GM13977 (cell line): ENCODE measurements at regions not wholly inside any gene's neighbourhood (a gene's known extent, or its start where the extent isn't known, plus 50 kb on each side); places are given as distances from the start of the nearest gene placed in this dataset.

Experiments used
- DNase-seq: peaks from one replicate; pipeline ENCODE4 v3.0.0; 2012; ENCODE audit warnings: low spot score
- CTCF ChIP-seq: IDR thresholded peaks from 2 replicates; pipeline ENCODE4 v1.5.1; 2012; ENCODE audit warnings: mild to moderate bottlenecking, control low read depth; ENCODE audit not compliant: insufficient read depth; ENCODE audit errors: extremely low read depth, missing control alignments
- in situ Hi-C: fragments of 300-500 bp; cut with MboI; formaldehyde crosslinking; loops from one replicate; pipeline ENCODE4 v1.12.0; 2022; ENCODE audit warnings: low sequenced_read_pairs, low pct_unique_long_range_greater_than_20kb, mixed read lengths, inconsistent platforms; ENCODE audit not compliant: unreplicated experiment

DNA sequence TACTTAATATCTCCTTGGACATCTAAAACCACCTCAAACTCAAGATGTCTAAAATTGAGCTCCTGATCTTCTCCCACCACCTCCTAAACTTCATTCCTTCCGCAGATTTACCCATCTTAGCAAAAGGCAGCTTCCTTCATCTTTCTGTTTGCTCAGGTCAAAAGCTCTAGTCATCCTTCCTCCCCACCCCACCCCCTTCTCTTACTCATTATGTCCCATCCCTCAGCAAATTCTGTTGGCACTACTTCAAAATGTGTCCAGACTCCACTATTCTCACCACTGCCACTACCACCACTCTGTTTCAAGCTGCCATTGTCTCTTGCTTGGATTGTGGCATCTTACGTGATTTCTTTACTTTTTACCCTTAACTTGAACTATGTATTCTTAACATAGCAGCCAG lies 59.2 kb upstream of the ZDHHC17 start:
- no peak for DNase-seq
- in situ Hi-C loops: no loop called here
- no peak for TF ChIP-seq CTCF

DNA sequence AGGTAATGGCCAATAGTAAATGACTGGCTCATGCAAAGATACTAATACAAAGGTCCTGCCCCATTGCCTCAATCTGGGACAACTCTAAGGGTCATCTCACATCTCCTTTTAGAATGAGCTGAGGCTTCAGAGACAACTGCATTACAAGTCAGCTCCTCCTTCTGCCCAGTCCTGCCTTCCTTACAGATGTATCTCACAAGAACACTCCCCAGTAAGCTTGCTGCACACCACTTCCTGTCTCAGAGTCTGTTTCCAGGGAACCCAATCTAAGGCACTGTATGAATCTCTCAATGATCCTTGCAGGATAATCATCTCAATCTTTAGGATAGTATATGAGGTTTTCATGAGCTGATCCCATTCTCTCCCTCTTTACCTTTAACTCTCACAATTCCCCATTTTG lies 57.8 kb upstream of the ZDHHC17 start:
- DNase-seq: no peak
- no peak for TF ChIP-seq CTCF
- in situ Hi-C loops: no loop called here

DNA sequence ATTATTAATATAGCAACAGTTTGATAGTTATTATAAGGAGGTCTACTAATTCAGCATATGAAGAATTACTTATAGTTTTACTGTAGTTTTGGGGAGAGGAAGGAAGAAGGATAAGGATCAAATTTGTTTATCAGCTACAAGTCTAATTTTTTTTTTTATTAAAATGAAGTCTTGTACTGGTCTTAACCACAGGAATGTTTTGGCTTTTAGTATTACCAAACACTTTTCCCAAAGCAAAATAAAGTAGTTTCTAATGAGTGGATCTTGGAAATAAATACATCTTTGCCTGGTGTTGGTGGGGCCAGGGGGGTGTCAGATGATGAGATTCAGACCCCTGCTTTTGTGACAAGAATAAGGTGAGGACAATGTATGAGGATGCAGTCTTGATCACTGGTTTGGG lies 57.2 kb upstream of the ZDHHC17 start:
- DNase-seq: no peak
- TF ChIP-seq CTCF: no peak
- in situ Hi-C loops: no loop called here

DNA sequence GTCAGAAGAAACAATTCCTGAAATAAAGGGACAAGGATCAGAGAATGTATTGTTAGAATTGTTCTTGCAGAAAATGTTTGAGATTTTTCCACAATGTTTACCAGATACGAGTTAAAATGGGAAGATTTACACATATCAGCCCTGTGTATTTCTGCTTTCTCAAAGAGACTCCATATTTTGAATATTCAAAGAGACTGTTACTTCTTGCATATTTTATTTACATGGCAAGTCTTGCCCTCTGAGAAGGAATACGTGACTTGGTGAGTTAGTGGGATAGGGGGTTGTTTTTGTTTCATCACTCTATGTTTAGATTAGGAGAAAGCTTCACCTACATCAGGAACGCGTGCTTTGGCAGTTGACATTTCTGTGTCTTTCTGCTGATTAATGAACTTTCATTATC lies 56.1 kb upstream of the ZDHHC17 start:
- TF ChIP-seq CTCF: no peak
- in situ Hi-C loops: no loop called here

DNA sequence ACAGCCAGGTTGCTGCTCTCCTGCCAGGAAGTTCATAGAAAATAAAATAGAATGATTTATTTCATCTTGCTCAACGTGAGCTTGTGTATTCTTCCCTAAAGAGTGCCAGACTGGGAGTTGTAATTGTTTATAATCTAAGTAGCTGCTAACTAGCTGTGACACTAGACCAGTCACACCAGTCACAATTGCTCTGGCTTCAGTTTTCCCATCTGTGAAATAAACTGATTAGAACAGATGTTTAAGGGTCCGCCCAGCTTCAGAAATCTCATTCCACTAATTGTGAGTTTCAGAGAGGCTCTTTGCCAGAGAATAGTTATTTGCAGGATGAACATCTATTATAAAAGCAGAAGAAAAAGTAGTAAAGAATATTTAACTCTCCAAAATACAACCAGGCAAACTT lies 55.6 kb upstream of the ZDHHC17 start:
- no peak for TF ChIP-seq CTCF
- DNase-seq: no peak
- in situ Hi-C loops: no loop called here

More for the DNA sequence above, 56.1 kb upstream of the ZDHHC17 start:
- DNase-seq: no peak

DNA sequence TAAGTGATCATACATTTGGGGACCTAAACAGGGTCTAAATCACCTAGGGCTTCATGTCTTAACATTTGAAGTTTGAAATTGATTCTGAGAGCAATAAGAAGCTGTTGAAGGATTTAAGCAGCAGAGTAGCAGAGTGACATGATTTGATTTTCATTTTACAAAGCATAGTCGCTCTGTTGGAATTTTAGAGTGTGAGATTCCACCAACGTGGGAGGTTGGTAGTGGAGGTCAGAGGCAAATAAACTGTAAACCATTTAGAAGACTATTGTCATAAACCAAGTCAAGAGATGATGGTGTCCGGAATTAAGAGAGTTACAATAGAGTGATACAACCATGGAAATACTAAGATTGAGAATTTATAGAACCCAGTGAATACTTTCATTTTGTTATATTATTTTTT lies 52.7 kb upstream of the ZDHHC17 start:
- TF ChIP-seq CTCF: no peak
- DNase-seq: no peak
- in situ Hi-C loops: no loop called here

- TF ChIP-seq CTCF: no peak
- in situ Hi-C loops: no loop called here
- no peak for DNase-seq
Observed at GRCh38 chr12:76713130-76713529, 50.8 kb upstream of the ZDHHC17 start.
